Adipocyte (in vitro differentiated cells): ENCODE measurements at regions not wholly inside any gene's neighbourhood (a gene's known extent, or its start where the extent isn't known, plus 50 kb on each side); places are given as distances from the start of the nearest gene placed in this dataset.
A peak's percentile ranks its signal among the peaks of the same experiment; 100 is the strongest.

Source experiments
- DNase-seq: peaks from one replicate; pipeline ENCODE4 v3.0.0-alpha.2; 2015; ENCODE audit warnings: low read depth
- H3K27me3 ChIP-seq: replicated peaks from 2 replicates; pipeline ENCODE4 v1.7.0; 2013; ENCODE audit warnings: mild to moderate bottlenecking, low read length, moderate library complexity; ENCODE audit not compliant: control insufficient read depth, insufficient read depth
- H3K36me3 ChIP-seq: 2 replicates; pipeline ENCODE4 v1.7.0; 2013; ENCODE audit warnings: low read length, mild to moderate bottlenecking, moderate library complexity; ENCODE audit not compliant: control insufficient read depth, insufficient read depth, severe bottlenecking
- H3K4me1 ChIP-seq: 2 replicates; pipeline ENCODE4 v1.7.0; 2013; ENCODE audit warnings: mild to moderate bottlenecking, low read length, moderate library complexity; ENCODE audit not compliant: control insufficient read depth, insufficient read depth
- H3K4me3 ChIP-seq: 2 replicates; pipeline ENCODE4 v1.7.0; 2013; ENCODE audit warnings: mild to moderate bottlenecking, low read length, moderate library complexity
- H3K9ac ChIP-seq: 2 replicates; pipeline ENCODE4 v1.7.0; 2013; ENCODE audit warnings: mild to moderate bottlenecking, low read length, moderate library complexity
- H3K9me3 ChIP-seq: 2 replicates; pipeline ENCODE4 v1.7.0; 2013; ENCODE audit warnings: mild to moderate bottlenecking, low read length, moderate library complexity; ENCODE audit not compliant: control insufficient read depth

DNA sequence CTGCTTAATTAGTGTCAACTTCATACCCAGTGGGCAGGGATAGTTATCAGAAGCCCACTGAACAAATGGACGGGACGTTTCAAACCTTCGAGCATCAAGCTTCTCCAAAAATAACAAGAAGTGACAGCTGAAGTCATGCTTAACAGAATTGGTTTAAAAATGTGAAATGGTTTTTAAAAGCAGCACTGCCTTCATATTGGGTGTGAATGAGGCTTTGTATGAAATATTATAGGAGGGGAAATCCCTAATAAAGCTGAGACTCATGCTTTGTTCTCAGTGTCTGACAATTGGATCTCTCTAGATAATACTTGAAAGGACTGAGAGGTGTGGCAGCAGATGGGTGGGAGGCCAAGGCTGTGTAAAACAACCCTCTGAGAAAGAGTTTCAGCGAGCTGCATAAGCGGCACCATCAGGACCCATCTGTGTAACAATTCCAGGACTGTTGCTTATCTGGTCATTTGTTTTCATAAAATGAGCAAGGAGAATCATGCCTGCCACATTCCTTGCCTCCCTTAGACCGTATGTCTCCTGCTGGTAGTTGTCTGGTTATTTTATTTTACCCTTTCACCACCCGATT is 667.7 kb downstream of the DIAPH3 start:
- Histone ChIP-seq H3K9me3 (no peaks in the 10 kb centered on the region), H3K36me3 (no peaks in the 10 kb centered on the region), H3K27me3 (peaks cover 23% of the 10 kb centered on the region), H3K9ac (no peak overlapping the region), H3K4me3 (no peak overlapping the region), H3K4me1 (no peaks in the 10 kb centered on the region)
- no peak for DNase-seq

- Histone ChIP-seq H3K4me3 (no peak overlapping the region), H3K27me3 (peaks cover 27% of the 10 kb centered on the region), H3K36me3 (no peaks in the 10 kb centered on the region), H3K9ac (no peak overlapping the region), H3K4me1 (no peaks in the 10 kb centered on the region), H3K9me3 (no peaks in the 10 kb centered on the region)
- DNase-seq = no peak
These were observed 666.0 kb downstream of the DIAPH3 start for GRCh38 chr13:59497621-59498247.

- Histone ChIP-seq H3K4me3 (no peak overlapping the region), H3K9ac (no peak overlapping the region), H3K4me1 (no peaks in the 10 kb centered on the region), H3K36me3 (no peaks in the 10 kb centered on the region), H3K27me3 (peaks cover 28% of the 10 kb centered on the region), H3K9me3 (no peaks in the 10 kb centered on the region)
- no peak for DNase-seq
These were observed 662.7 kb downstream of the DIAPH3 start for GRCh38 chr13:59501004-59501403.

DNA sequence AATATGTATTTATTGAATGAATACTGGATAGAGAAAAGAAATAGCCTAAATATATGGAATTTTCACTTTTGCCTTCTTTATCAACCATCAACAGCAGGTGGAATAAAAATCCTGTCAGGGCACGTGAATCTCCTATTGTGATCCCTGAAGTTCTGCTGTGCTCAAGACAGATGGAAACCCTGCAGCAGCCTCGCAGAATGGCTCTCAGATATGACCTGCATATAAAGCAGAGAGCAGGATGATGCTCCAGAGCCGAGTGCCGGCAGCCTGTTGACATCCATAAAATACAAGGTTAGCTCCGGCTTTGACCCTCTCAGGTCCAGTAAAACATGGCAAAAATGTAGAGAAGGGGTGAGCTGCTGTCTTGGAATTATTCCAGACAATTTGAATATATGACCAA is 659.3 kb downstream of the DIAPH3 start:
- Histone ChIP-seq H3K36me3 (no peaks in the 10 kb centered on the region), H3K27me3 (peaks cover 18% of the 10 kb centered on the region), H3K9me3 (no peaks in the 10 kb centered on the region), H3K4me3 (no peak overlapping the region), H3K9ac (no peak overlapping the region), H3K4me1 (no peaks in the 10 kb centered on the region)
- no peak for DNase-seq

DNA sequence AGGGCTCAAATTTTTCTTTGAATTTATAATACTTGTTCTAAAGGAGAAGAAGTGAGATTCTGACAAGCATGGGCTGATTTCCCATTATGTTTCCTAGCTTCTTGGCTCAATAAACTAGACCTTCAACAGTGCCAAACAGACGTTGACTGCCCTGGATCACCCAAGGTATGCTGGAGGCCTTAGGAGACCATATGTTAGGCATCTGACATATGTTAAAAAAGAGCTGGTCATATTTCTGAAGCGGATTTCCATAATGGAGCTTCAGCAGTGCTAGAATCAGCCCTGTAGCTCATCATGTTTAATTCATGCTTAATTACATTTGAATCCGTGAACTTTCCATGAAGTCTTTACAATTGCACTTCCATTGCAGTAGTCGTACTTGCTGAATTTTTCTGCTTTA is 653.3 kb downstream of the DIAPH3 start:
- Histone ChIP-seq H3K36me3 (no peaks in the 10 kb centered on the region), H3K4me1 (no peaks in the 10 kb centered on the region), H3K4me3 (no peak overlapping the region), H3K9me3 (no peaks in the 10 kb centered on the region), H3K9ac (no peak overlapping the region), H3K27me3 (peaks cover 9% of the 10 kb centered on the region)
- DNase-seq = no peak

DNA sequence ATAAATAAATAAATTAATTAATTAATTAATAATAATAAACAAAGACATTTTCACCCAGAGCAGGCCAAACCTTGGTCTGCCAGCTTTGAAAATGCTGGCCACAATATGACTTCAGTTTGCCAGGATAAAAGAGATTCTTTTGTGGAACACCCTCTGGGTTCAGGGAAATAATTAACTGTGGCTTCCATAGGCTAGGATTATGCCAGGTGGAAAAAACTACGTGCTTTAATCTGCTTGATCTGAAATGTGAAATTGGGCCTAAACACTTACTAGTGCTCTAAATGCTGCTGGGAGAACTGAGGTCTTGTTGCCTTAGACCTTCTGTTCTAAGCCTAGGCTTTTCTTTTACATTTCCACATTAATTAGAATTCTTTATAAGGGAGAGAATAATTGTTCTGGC is 650.0 kb downstream of the DIAPH3 start:
- Histone ChIP-seq H3K4me3 (no peak overlapping the region), H3K36me3 (no peaks in the 10 kb centered on the region), H3K9ac (no peak overlapping the region), H3K9me3 (no peaks in the 10 kb centered on the region), H3K27me3 (no peaks in the 10 kb centered on the region), H3K4me1 (no peaks in the 10 kb centered on the region)
- no peak for DNase-seq

- Histone ChIP-seq H3K36me3 (no peaks in the 10 kb centered on the region), H3K27me3 (no peaks in the 10 kb centered on the region), H3K9ac (no peak overlapping the region), H3K4me3 (no peak overlapping the region), H3K9me3 (no peaks in the 10 kb centered on the region), H3K4me1 (no peaks in the 10 kb centered on the region)
- no peak for DNase-seq
These were observed 649.4 kb downstream of the DIAPH3 start for GRCh38 chr13:59514316-59514715.

DNA sequence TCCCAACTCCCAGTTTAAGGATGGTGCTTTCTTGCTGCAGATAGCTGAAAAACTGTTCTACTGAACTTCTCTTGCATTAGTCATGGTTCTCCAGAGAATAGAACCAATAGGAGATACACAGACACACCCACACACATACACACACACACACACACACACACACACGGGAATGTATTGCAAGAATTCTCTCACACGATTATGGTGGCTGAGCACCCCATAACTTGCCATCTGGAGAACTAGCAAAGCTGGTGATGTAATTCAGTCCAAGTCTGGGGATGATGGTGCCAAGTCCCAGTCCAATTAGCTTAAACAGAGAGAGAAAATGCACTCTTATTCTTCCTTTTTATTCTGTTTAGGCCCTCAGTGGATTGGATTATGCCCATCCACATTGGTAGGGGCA is 643.9 kb downstream of the DIAPH3 start:
- no peak for DNase-seq
- Histone ChIP-seq H3K9me3 (no peaks in the 10 kb centered on the region), H3K36me3 (no peaks in the 10 kb centered on the region), H3K9ac (no peak overlapping the region), H3K27me3 (no peaks in the 10 kb centered on the region), H3K4me3 (no peak overlapping the region), H3K4me1 (no peaks in the 10 kb centered on the region)

- Histone ChIP-seq H3K9me3 (no peaks in the 10 kb centered on the region), H3K9ac (no peak overlapping the region), H3K27me3 (no peaks in the 10 kb centered on the region), H3K36me3 (no peaks in the 10 kb centered on the region), H3K4me1 (no peaks in the 10 kb centered on the region), H3K4me3 (no peak overlapping the region)
- DNase-seq = no peak
These were observed 642.2 kb downstream of the DIAPH3 start for GRCh38 chr13:59521549-59521948.

- Histone ChIP-seq H3K9ac (no peak overlapping the region), H3K9me3 (no peaks in the 10 kb centered on the region), H3K36me3 (no peaks in the 10 kb centered on the region), H3K27me3 (no peaks in the 10 kb centered on the region), H3K4me1 (no peaks in the 10 kb centered on the region), H3K4me3 (no peak overlapping the region)
- DNase-seq = no peak
These were observed 641.1 kb downstream of the DIAPH3 start for GRCh38 chr13:59522652-59523051.

- DNase-seq = no peak
- Histone ChIP-seq H3K9ac (no peak overlapping the region), H3K36me3 (no peaks in the 10 kb centered on the region), H3K9me3 (no peaks in the 10 kb centered on the region), H3K27me3 (no peaks in the 10 kb centered on the region), H3K4me1 (no peaks in the 10 kb centered on the region), H3K4me3 (no peak overlapping the region)
These were observed 636.2 kb downstream of the DIAPH3 start for GRCh38 chr13:59527500-59527899.

- no peaks in the 10 kb centered on the region for H3K9me3 ChIP-seq
- H3K4me3 ChIP-seq = no peak overlapping the region
- no peak overlapping the region for H3K9ac ChIP-seq
- H3K36me3 ChIP-seq = no peaks in the 10 kb centered on the region
- H3K4me1 ChIP-seq = no peaks in the 10 kb centered on the region
- DNase-seq = peak; percentile 91
- no peaks in the 10 kb centered on the region for H3K27me3 ChIP-seq
These were observed 632.1 kb downstream of the DIAPH3 start for GRCh38 chr13:59531571-59532091.
